Calu3 (cell line): ENCODE measurements at regions not wholly inside any gene's neighbourhood (a gene's known extent, or its start where the extent isn't known, plus 50 kb on each side); places are given as distances from the start of the nearest gene placed in this dataset.

Source experiments
- BruUV-seq: library from RNA; stranded (reverse); fragments of 400-500 nt; replicated peaks from 2 replicates; lab custom pipeline; 2021; lab: Mats Ljungman, UMichigan
- CTCF ChIA-PET: fragments of 300-600 bp; sonication (Branson Sonifier 250); formaldehyde crosslinking; loops from one replicate; lab custom pipeline; 2022; ENCODE audit warnings: antibody characterized with exemption; lab: Charles Lee
- DNase-seq: peaks from one replicate; pipeline ENCODE4 v3.0.0; 2022
- H3K27ac Mint-ChIP-seq: one replicate; pipeline ENCODE4 v1.8.0; 2022; ENCODE audit warnings: mixed read lengths; ENCODE audit not compliant: unreplicated experiment
- H3K27me3 Mint-ChIP-seq: one replicate; pipeline ENCODE4 v1.8.0; 2022; ENCODE audit warnings: mixed read lengths; ENCODE audit not compliant: unreplicated experiment
- H3K36me3 Mint-ChIP-seq: one replicate; pipeline ENCODE4 v1.8.0; 2022; ENCODE audit warnings: mild to moderate bottlenecking, moderate library complexity, mixed read lengths; ENCODE audit not compliant: insufficient read depth, unreplicated experiment
- H3K4me1 Mint-ChIP-seq: one replicate; pipeline ENCODE4 v1.8.0; 2022; ENCODE audit warnings: mild to moderate bottlenecking, low read depth, mixed read lengths; ENCODE audit not compliant: unreplicated experiment
- H3K4me3 Mint-ChIP-seq: one replicate; pipeline ENCODE4 v1.8.0; 2022; ENCODE audit warnings: mild to moderate bottlenecking, low read depth, moderate library complexity, mixed read lengths; ENCODE audit not compliant: unreplicated experiment
- H3K9me3 Mint-ChIP-seq: one replicate; pipeline ENCODE4 v1.8.0; 2022; ENCODE audit warnings: low read depth, mixed read lengths; ENCODE audit not compliant: unreplicated experiment
- intact Hi-C: fragments of 100-400 bp; cut with micrococcal nuclease; formaldehyde crosslinking; loops from one replicate; pipeline ENCODE4 v1.10.0; 2022; ENCODE audit not compliant: unreplicated experiment
- TF ChIP-seq, protein P1 (sequence below): fragments of 200-600 bp; IDR thresholded peaks from one replicate; pipeline ENCODE4 v1.8.0; 2022; ENCODE audit warnings: antibody characterized with exemption; ENCODE audit not compliant: unreplicated experiment

DNA sequence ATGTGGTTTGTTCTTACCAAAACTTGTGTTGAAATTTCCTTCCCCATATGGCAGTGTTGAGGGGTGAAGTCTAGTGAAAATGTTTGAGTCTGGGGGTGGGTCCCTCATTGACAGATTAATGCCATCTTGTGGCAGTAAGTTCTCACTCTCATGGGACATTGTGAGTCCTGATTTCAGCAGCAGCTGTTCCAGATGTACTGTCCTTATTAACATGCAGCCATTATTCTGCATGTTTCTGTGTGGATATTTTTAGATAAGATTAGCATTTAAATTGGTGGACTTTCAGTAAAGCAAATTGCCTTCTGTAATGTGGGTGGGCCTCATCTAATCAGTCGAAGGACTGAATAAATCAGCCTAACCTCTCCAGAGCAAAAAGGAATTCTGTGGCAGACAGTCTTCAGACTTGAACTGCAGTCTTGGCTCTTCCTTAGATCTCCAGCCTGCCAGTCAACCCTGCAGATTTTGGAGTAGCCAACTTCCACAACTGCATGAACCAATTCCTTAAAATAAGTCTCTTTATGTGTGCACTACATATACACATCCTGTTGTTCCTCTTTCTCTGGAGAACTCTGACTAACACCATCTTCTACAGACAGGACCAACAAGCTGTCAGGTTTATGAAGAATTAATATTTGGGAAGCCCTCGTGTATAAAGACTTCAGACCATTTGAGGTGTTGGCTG, 138.7 kb upstream of the ZNF516 start:
- no peak overlapping the region for H3K4me3 Mint-ChIP-seq
- BruUV-seq: no TSS peak
- H3K9me3 Mint-ChIP-seq: no peaks in the 10 kb centered on the region
- H3K4me1 Mint-ChIP-seq: peaks cover 8% of the 10 kb centered on the region
- no peak overlapping the region for H3K27ac Mint-ChIP-seq
- DNase-seq: no peak
- H3K36me3 Mint-ChIP-seq: no peaks in the 10 kb centered on the region
- intact Hi-C loops: no loop called here
- CTCF ChIA-PET: no interaction called here
- peaks cover 40% of the 10 kb centered on the region for H3K27me3 Mint-ChIP-seq
- TF ChIP-seq, protein P1, sequence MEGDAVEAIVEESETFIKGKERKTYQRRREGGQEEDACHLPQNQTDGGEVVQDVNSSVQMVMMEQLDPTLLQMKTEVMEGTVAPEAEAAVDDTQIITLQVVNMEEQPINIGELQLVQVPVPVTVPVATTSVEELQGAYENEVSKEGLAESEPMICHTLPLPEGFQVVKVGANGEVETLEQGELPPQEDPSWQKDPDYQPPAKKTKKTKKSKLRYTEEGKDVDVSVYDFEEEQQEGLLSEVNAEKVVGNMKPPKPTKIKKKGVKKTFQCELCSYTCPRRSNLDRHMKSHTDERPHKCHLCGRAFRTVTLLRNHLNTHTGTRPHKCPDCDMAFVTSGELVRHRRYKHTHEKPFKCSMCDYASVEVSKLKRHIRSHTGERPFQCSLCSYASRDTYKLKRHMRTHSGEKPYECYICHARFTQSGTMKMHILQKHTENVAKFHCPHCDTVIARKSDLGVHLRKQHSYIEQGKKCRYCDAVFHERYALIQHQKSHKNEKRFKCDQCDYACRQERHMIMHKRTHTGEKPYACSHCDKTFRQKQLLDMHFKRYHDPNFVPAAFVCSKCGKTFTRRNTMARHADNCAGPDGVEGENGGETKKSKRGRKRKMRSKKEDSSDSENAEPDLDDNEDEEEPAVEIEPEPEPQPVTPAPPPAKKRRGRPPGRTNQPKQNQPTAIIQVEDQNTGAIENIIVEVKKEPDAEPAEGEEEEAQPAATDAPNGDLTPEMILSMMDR: no peak

DNA sequence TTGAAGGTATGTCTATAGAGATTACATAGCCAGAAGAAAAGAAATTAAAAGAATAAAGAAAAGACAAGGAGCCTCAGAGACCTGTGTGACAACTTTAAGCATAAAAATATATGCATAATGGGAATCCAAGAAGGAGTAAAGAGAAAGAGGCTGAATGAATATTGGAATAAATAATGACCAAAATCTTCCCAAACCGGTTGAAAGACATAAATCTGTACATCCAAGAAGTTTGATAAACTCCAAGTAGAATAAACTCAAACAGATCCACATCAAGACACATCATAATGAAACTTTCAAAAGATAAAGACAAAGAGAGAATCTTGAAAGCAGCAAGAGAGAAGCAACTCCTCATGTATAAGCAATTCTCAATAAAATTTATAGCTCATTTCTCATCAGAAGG, 132.4 kb upstream of the ZNF516 start:
- no TSS peak for BruUV-seq
- TF ChIP-seq, protein P1: no peak
- Mint-ChIP-seq H3K27ac (no peak overlapping the region), H3K9me3 (peaks cover 3% of the 10 kb centered on the region), H3K27me3 (peaks cover 19% of the 10 kb centered on the region), H3K36me3 (no peaks in the 10 kb centered on the region), H3K4me3 (no peak overlapping the region), H3K4me1 (no peaks in the 10 kb centered on the region)
- CTCF ChIA-PET: no interaction called here
- intact Hi-C loops: no loop called here
- no peak for DNase-seq

DNA sequence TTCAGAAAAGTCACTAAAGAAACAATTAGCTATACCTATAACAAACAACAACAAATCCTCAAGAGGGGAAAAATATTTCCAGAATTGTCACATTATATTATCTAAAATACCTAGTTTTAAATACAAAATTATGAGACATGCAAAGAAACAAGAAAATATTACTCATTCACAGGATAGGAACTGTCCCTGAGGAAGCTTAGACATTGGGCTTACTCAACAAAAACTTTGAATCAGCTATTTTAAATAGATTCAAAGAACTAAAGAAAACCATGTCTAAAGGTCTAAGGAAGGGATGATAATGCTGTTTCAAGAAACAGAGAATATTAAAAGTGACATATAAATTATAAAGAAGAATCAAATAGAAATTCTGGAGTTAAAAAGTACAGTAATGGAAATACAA, 131.9 kb upstream of the ZNF516 start:
- Mint-ChIP-seq H3K9me3 (peaks cover 3% of the 10 kb centered on the region), H3K4me3 (no peak overlapping the region), H3K27me3 (peaks cover 17% of the 10 kb centered on the region), H3K4me1 (no peaks in the 10 kb centered on the region), H3K27ac (no peak overlapping the region), H3K36me3 (no peaks in the 10 kb centered on the region)
- CTCF ChIA-PET: no interaction called here
- no peak for DNase-seq
- TF ChIP-seq, protein P1: no peak
- BruUV-seq: no TSS peak
- intact Hi-C loops: no loop called here

DNA sequence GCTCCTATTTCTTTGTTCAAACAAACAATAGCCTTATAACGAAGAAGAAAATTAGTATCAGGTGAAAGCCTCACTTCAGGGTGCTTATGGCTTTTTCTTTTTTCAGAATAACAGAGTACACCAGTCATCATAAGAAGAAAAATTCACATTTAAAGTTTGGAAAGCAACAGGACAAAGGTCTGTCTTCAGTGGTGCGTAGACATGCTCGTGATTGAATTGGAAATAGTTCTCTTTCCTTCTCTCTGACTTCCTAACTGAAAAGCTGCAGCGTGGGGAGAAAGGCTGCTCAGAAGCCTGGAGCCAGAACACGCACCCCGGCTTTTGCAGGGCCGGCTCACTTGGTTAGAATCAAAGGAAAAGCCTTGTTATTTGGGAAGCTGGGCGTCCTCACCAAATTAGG, 127.6 kb upstream of the ZNF516 start:
- CTCF ChIA-PET: no interaction called here
- H3K4me1 Mint-ChIP-seq: peaks cover 14% of the 10 kb centered on the region
- intact Hi-C loops: loop anchor here (5.0 kb wide), 2 partner anchors 130 to 730 kb away; no protein-coding TSS in a partner anchor
- DNase-seq: no peak
- no TSS peak for BruUV-seq
- H3K27ac Mint-ChIP-seq: no peak overlapping the region
- TF ChIP-seq, protein P1: no peak
- peaks cover 13% of the 10 kb centered on the region for H3K27me3 Mint-ChIP-seq
- no peaks in the 10 kb centered on the region for H3K36me3 Mint-ChIP-seq
- H3K9me3 Mint-ChIP-seq: no peaks in the 10 kb centered on the region
- H3K4me3 Mint-ChIP-seq: no peak overlapping the region
